Aorta (tissue), 5 donors: ENCODE measurements at regions not wholly inside any gene's neighbourhood (a gene's known extent, or its start where the extent isn't known, plus 50 kb on each side); places are given as distances from the start of the nearest gene placed in this dataset.

Experiments
- ATAC-seq: fragments of 200-7000 bp; cut with Tn5 transposase; one replicate; pipeline ENCODE4 v1.9.1; 2022; ENCODE audit warnings: moderate library complexity; ENCODE audit not compliant: low FRiP score
- DNase-seq, 2 donors: peaks; one replicate each; pipeline ENCODE4 v3.0.0-alpha.2; 2020
- H3K27ac ChIP-seq, 2 donors: one replicate each; pipeline ENCODE4 v1.5.1; 2013; ENCODE audit warnings: low read length in 2 of 2, mild to moderate bottlenecking in 2 of 2, moderate library complexity in 2 of 2, control low read depth in 1 of 2, inconsistent platforms in 1 of 2, low read depth in 1 of 2
- H3K27me3 ChIP-seq, 2 donors: one replicate each; pipeline ENCODE4 v1.6.1; 2013; ENCODE audit warnings: control low read depth in 1 of 2, low read length in 1 of 2, mild to moderate bottlenecking in 1 of 2, moderate library complexity in 1 of 2; ENCODE audit not compliant: insufficient read depth in 2 of 2, control insufficient read depth in 1 of 2
- H3K36me3 ChIP-seq, 2 donors: one replicate each; pipeline ENCODE4 v1.6.1; 2013; ENCODE audit warnings: control low read depth in 1 of 2, low read length in 1 of 2, mild to moderate bottlenecking in 1 of 2; ENCODE audit not compliant: insufficient read depth in 2 of 2, control insufficient read depth in 1 of 2
- H3K4me1 ChIP-seq, 2 donors: one replicate each; pipeline ENCODE4 v1.6.1; 2013; ENCODE audit warnings: low read length in 2 of 2, control low read depth in 1 of 2, mild to moderate bottlenecking in 1 of 2, moderate library complexity in 1 of 2; ENCODE audit not compliant: insufficient read depth in 2 of 2, control insufficient read depth in 1 of 2
- H3K4me3 ChIP-seq, 2 donors: one replicate each; pipeline ENCODE4 v1.5.1; 2013; ENCODE audit warnings: low read length in 2 of 2, control low read depth in 1 of 2, mild to moderate bottlenecking in 1 of 2
- H3K9me3 ChIP-seq: one replicate; pipeline ENCODE4 v1.6.1; 2013; ENCODE audit warnings: mild to moderate bottlenecking, low read length; ENCODE audit not compliant: control insufficient read depth
- WGBS, 2 donors: extraction: QIAGEN DNeasy Blood & Tissue Kit; methylation state at CpG; one replicate each; pipeline ENCODE4 v1.1.7; 2013; 5-methylcytosine and 5-hydroxymethylcytosine counted together
- intact Hi-C, 2 donors: fragments of 100-400 bp; cut with DNase I; formaldehyde crosslinking; loops; one replicate each; pipeline versions ENCODE4 v1.14.2 to v1.15.0; 2022
- donor health status: healthy with polysubstance abuse.
- donor health status: Bipolar disorder and iron deficiency.
- donor health status: DM: no; HTN: no; CAD: no.
- donor health status: DM: no; HTN: no; CAD: no.
- donor health status: DM: yes; HTN: yes; CAD: no.

- ATAC-seq = no peak
- Histone ChIP-seq H3K4me3 (no peak overlapping the region), H3K36me3 (no peaks in the 10 kb centered on the region), H3K4me1 (no peaks in the 10 kb centered on the region), H3K9me3 (no peaks in the 10 kb centered on the region), H3K27me3 (no peaks in the 10 kb centered on the region), H3K27ac (no peak overlapping the region)
- DNase-seq = no peak
- intact Hi-C loops = loop anchor here in 1 of 2 donors (5.0 kb wide), 1 partner anchor 93 kb away; the partner anchor contains the start of gene F3
- WGBS, 2 donors = 91 to 95% methylated on average over 2 of the region's 2 CpGs
Measured at GRCh38 chr1:94634977-94635416, 93.4 kb upstream of the F3 start.

GRCh38 chr1:94633051-94633450, 91.5 kb upstream of the F3 start:
- Histone ChIP-seq H3K27me3 (no peaks in the 10 kb centered on the region), H3K27ac (no peak overlapping the region), H3K4me1 (no peaks in the 10 kb centered on the region), H3K9me3 (no peaks in the 10 kb centered on the region), H3K4me3 (no peak overlapping the region), H3K36me3 (no peaks in the 10 kb centered on the region)
- DNase-seq (no peak), ATAC-seq (no peak)
- WGBS, 2 donors = 35 to 42% methylated on average over 4 of the region's 4 CpGs
- intact Hi-C loops = loop anchor here in 1 of 2 donors (5.0 kb wide), 1 partner anchor 91 kb away; the partner anchor contains the start of gene F3

DNA sequence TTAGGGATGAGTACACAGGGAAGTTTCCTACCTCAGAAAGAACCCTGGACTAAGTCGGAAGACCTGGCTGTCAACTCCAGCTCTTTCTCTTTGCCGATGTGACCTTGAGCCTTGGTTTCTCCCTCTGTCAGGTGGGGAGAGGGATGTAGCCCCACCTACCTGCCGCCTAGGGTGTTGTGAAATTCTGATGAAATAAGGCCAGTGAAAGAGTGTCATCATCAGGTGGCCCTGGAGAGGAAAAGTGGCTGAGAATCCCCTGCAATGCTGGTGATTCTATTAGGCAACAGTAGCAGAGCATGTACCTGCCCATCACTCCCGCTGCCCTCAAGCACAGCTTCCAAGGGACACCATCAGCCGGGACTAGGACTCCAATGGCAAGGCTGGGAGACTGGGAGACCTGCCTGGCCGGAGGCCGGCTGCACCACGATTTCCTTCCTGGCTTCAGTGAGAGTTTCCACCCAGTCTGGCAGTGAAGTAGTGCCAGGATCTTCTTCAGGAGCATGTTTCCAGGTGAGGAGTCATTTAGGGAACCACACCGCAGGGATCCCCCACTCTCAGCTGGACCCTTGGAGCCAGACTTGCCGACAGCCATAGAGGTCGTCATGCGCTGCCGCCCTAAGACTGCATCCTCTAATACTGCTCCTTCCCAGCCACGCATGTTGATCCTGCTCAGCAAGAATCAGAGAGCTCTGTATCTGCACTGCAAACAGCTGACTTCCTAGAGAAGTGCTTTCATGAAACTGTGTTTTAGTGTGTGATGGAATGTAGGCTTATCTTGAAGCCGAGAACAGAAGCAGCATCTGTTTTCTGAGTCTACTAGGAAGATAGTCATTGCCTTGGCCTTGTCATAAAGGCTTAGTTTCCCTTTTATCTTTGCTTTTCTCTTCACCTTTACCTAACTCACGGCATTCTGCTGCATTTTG, 88.0 kb upstream of the F3 start:
- intact Hi-C loops = loop anchor here in 1 of 2 donors (5.0 kb wide), 1 partner anchor 87 kb away; the partner anchor contains the start of gene F3
- H3K9me3 ChIP-seq = no peaks in the 10 kb centered on the region
- H3K27ac ChIP-seq = no peak overlapping the region
- no peaks in the 10 kb centered on the region for H3K4me1 ChIP-seq
- H3K4me3 ChIP-seq = no peak overlapping the region
- H3K27me3 ChIP-seq = no peaks in the 10 kb centered on the region
- no peak for ATAC-seq
- no peaks in the 10 kb centered on the region for H3K36me3 ChIP-seq
- WGBS, 2 donors = 94 to 95% methylated on average over 16 of the region's 16 CpGs
- no peak for DNase-seq

DNA sequence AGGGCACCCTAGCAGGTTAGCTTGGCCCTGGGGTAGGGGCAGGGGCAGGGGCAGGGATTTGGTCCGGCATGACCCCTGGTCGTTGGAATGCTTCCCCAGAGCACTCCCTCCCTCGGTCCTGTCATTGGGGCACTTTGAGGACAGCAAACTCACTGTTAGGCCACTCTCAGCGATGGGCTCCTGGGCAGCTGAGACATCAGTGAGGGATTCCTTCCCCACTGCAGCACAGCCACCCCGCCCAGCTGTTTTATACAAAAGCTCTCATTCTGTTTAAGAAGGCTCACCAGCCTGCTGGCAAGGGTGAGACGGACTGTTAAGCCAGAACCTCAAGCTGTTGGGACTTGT, 86.9 kb upstream of the F3 start:
- Histone ChIP-seq H3K27ac (no peak overlapping the region), H3K4me3 (no peak overlapping the region), H3K36me3 (no peaks in the 10 kb centered on the region), H3K9me3 (no peaks in the 10 kb centered on the region), H3K27me3 (no peaks in the 10 kb centered on the region), H3K4me1 (no peaks in the 10 kb centered on the region)
- ATAC-seq (no peak), DNase-seq (no peak)
- WGBS, 2 donors = 91 to 94% methylated on average over 6 of the region's 6 CpGs
- intact Hi-C loops = no loop called here

DNA sequence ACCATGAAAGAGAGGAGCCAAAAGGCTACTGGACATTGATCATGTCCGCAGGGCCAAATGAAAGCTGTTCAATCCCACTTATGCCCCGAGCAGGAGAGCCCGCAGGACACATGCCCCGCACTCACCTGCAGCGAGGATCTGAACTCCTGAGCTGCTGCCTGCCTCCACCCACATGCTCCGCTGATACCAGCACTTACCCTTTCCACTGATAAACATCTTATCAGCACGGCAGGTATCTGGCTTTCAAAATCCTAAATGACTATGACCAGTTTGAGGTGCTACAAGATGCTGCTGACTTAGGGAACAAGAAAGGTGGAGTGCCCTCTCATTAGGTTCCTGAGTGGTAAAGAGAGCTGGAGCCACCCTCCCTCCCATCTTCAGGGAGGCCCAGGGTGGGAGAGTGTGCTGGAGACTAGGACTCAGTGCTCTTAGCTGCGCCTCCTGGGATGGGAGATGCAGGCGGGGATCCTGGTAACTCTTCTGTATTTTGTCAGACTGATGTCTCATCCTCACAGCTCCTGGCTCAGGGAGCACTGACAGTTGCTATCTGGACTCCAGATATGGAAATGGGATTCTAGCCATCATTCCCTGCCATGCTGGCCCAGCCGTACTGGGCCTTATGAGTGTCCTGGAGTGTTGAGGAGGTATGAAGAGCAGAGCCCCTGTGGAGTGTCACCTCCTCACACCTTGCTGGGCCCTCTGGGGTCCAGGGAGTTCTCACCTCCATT, 86.4 kb upstream of the F3 start:
- ATAC-seq (no peak), DNase-seq (no peak)
- no peak overlapping the region for H3K27ac ChIP-seq
- H3K27me3 ChIP-seq = no peaks in the 10 kb centered on the region
- no peak overlapping the region for H3K4me3 ChIP-seq
- 79 to 85% methylated on average over 10 of the region's 10 CpGs for WGBS, 2 donors
- intact Hi-C loops = no loop called here
- H3K4me1 ChIP-seq = no peaks in the 10 kb centered on the region
- no peaks in the 10 kb centered on the region for H3K36me3 ChIP-seq
- no peaks in the 10 kb centered on the region for H3K9me3 ChIP-seq

DNA sequence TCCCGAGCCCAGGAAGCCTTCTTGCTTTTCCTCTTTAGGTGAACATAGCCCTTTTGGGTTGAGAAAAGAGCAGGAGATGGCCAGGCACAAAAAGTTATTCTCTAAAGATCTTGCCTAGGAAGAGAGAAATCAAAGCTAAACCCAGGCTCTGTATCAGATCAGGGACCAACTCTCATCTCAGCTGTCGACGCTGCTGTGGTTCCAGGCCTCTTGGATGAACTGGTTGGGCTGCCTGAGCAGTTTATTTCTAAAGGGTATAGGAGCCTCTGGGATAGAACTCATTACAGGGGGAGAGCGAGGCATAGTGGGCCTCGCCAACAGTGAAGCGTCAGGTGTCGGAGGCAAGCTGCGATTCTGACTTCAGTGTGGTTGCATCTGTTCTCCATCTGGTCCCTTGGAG, 82.6 kb upstream of the F3 start:
- Histone ChIP-seq H3K4me3 (no peak overlapping the region), H3K27me3 (no peaks in the 10 kb centered on the region), H3K4me1 (peaks cover 0 to 1% of the 10 kb centered on the region in 2 donors), H3K36me3 (no peaks in the 10 kb centered on the region), H3K27ac (no peak overlapping the region), H3K9me3 (no peaks in the 10 kb centered on the region)
- 96% methylated on average over 8 of the region's 8 CpGs for WGBS, 2 donors
- DNase-seq (no peak), ATAC-seq (no peak)
- intact Hi-C loops = no loop called here

- peaks cover 0 to 1% of the 10 kb centered on the region in 2 donors for H3K4me1 ChIP-seq
- no peaks in the 10 kb centered on the region for H3K27me3 ChIP-seq
- DNase-seq (no peak), ATAC-seq (no peak)
- 64 to 77% methylated on average over 8 of the region's 8 CpGs for WGBS, 2 donors
- H3K27ac ChIP-seq = no peak overlapping the region
- intact Hi-C loops = no loop called here
- H3K36me3 ChIP-seq = no peaks in the 10 kb centered on the region
- H3K9me3 ChIP-seq = no peaks in the 10 kb centered on the region
- no peak overlapping the region for H3K4me3 ChIP-seq
Measured at GRCh38 chr1:94623560-94624148, 82.1 kb upstream of the F3 start.

GRCh38 chr1:94622757-94623156, 81.2 kb upstream of the F3 start:
- DNase-seq = peak in 1 of 2 donors; percentile 46
- ATAC-seq = peak; percentile 36
- Histone ChIP-seq H3K27ac (no peak overlapping the region), H3K4me1 (peaks cover 0 to 1% of the 10 kb centered on the region in 2 donors), H3K27me3 (no peaks in the 10 kb centered on the region), H3K36me3 (no peaks in the 10 kb centered on the region), H3K4me3 (no peak overlapping the region), H3K9me3 (no peaks in the 10 kb centered on the region)
- 71 to 77% methylated on average over 10 of the region's 10 CpGs for WGBS, 2 donors
- intact Hi-C loops = no loop called here
